SK-N-SH (cell line): ENCODE measurements at regions not wholly inside any gene's neighbourhood (a gene's known extent, or its start where the extent isn't known, plus 50 kb on each side); places are given as distances from the start of the nearest gene placed in this dataset.

Experiments used
- CTCF ChIA-PET: fragments of 300-600, 350-600 bp; formaldehyde crosslinking; extraction: SDS; loops from one replicate; lab custom pipeline; 2021; lab: Yijun Ruan, JAX
- POLR2A ChIA-PET: fragments of 350-600 bp; sonication (Branson Sonifier 250); formaldehyde crosslinking; extraction: SDS; loops from one replicate; lab custom pipeline; 2020; ENCODE audit warnings: antibody characterized with exemption, inconsistent platforms; lab: Yijun Ruan, JAX
- DNase-seq: peaks from one replicate; pipeline ENCODE4 v3.0.0; 2012
- H2AFZ ChIP-seq: fragments of 200-600 bp; sonication (generic); 2 replicates; pipeline ENCODE4 v1.8.1; 2016; ENCODE audit warnings: antibody characterized with exemption, mild to moderate bottlenecking, low read depth
- H3F3A ChIP-seq: fragments of 200-600 bp; sonication (generic); replicated peaks from 2 replicates; pipeline ENCODE3; 2016; ENCODE audit warnings: antibody characterized with exemption, mild to moderate bottlenecking; ENCODE audit not compliant: insufficient read depth
- H3K27ac ChIP-seq, 2 experiments: fragments of 200-500 bp in 1 of 2; fragments of 200-600 bp in 1 of 2; sonication (Bioruptor generic) in 1 of 2; sonication (generic), shearing (Covaris generic) in 1 of 2; 2 replicates each; pipeline versions ENCODE4 v1.5.1 to v1.6.1; 2014 to 2016; ENCODE audit warnings: low read depth in 2 of 2, inconsistent platforms in 1 of 2, low read length in 1 of 2, mild to moderate bottlenecking in 1 of 2, mixed read lengths in 1 of 2
- H3K27me3 ChIP-seq: fragments of 200-600 bp; sonication (generic), shearing (Covaris generic); 2 replicates; pipeline ENCODE4 v1.6.1; 2016; ENCODE audit warnings: mixed run types; ENCODE audit not compliant: insufficient read depth
- H3K36me3 ChIP-seq, 2 experiments: fragments of 200-500 bp in 1 of 2; fragments of 200-600 bp in 1 of 2; sonication (Bioruptor generic) in 1 of 2; sonication (generic) in 1 of 2; replicated peaks in 1 of 2; 2 replicates each; pipeline versions ENCODE3 to v1.5.1; 2014 to 2016; ENCODE audit warnings: low read length in 1 of 2, mild to moderate bottlenecking in 1 of 2; ENCODE audit not compliant: insufficient read depth in 2 of 2, control insufficient read depth in 1 of 2
- H3K4me1 ChIP-seq, 2 experiments: fragments of 200-500 bp in 1 of 2; fragments of 200-600 bp in 1 of 2; sonication (Bioruptor generic) in 1 of 2; sonication (generic), shearing (Covaris generic) in 1 of 2; 2 replicates each; pipeline versions ENCODE4 v1.5.1 to v1.6.1; 2014 to 2016; ENCODE audit warnings: low read depth in 1 of 2, low read length in 1 of 2, mixed run types in 1 of 2; ENCODE audit not compliant: insufficient read depth in 2 of 2, control insufficient read depth in 1 of 2
- H3K4me2 ChIP-seq: fragments of 200-600 bp; sonication (generic), shearing (Covaris generic); 2 replicates; pipeline ENCODE4 v1.6.1; 2017; ENCODE audit warnings: mixed run types
- H3K4me3 ChIP-seq, 2 experiments: fragments of 200-500 bp in 1 of 2; fragments of 200-600 bp in 1 of 2; sonication (Bioruptor generic) in 1 of 2; sonication (generic), shearing (Covaris generic) in 1 of 2; 2 replicates each; pipeline versions ENCODE4 v1.5.1 to v1.8.1; 2014 to 2016; ENCODE audit warnings: low read depth in 2 of 2, inconsistent platforms in 1 of 2, low read length in 1 of 2, mild to moderate bottlenecking in 1 of 2, mixed read lengths in 1 of 2, moderate library complexity in 1 of 2
- H3K79me2 ChIP-seq: fragments of 200-600 bp; sonication (generic); 2 replicates; pipeline ENCODE4 v1.8.1; 2017; ENCODE audit warnings: mild to moderate bottlenecking; ENCODE audit not compliant: insufficient read depth
- H3K9ac ChIP-seq: fragments of 200-600 bp; sonication (generic); 2 replicates; pipeline ENCODE4 v1.6.1; 2017; ENCODE audit warnings: mixed run types
- H3K9me2 ChIP-seq: fragments of 200-600 bp; sonication (generic); 2 replicates; pipeline ENCODE4 v1.6.1; 2017; ENCODE audit warnings: mixed run types
- H3K9me3 ChIP-seq: fragments of 200-600 bp; sonication (generic); 2 replicates; pipeline ENCODE4 v1.6.1; 2017; ENCODE audit warnings: mixed run types, mild to moderate bottlenecking, moderate library complexity
- H4K20me1 ChIP-seq: fragments of 200-600 bp; sonication (generic); 2 replicates; pipeline ENCODE4 v1.6.1; 2017; ENCODE audit warnings: mild to moderate bottlenecking, mixed run types; ENCODE audit not compliant: insufficient read depth
- CTCF ChIP-seq: fragments of 200-600 bp; sonication (generic); IDR thresholded peaks from 2 replicates; pipeline ENCODE4 v1.6.1; 2017; ENCODE audit warnings: antibody characterized with exemption, mild to moderate bottlenecking, moderate library complexity
- ELF1 ChIP-seq: IDR thresholded peaks from 2 replicates; pipeline ENCODE4 v1.4.0; 2012
- EP300 ChIP-seq, 2 experiments: IDR thresholded peaks; 2 replicates each; pipeline versions ENCODE4 v1.4.0 to v1.6.1; 2012; ENCODE audit warnings: borderline replicate concordance in 1 of 2, low read depth in 1 of 2, low read length in 1 of 2
- FOXJ3 ChIP-seq: sonication (generic); formaldehyde crosslinking; IDR thresholded peaks from 2 replicates; pipeline ENCODE4 v1.5.1; 2020; ENCODE audit warnings: mild to moderate bottlenecking, missing genetic modification reagents
- FOXM1 ChIP-seq: IDR thresholded peaks from 2 replicates; pipeline ENCODE4 v1.4.0; 2012; ENCODE audit warnings: low read depth, mild to moderate bottlenecking
- GABPA ChIP-seq: IDR thresholded peaks from 2 replicates; pipeline ENCODE4 v1.4.0; 2012; ENCODE audit warnings: low read depth, mild to moderate bottlenecking
- MXI1 ChIP-seq: IDR thresholded peaks from 2 replicates; pipeline ENCODE4 v1.6.1; 2012; ENCODE audit warnings: mild to moderate bottlenecking, low read depth, low read length, improper control_type of control experiment
- NFIC ChIP-seq: IDR thresholded peaks from 2 replicates; pipeline ENCODE4 v1.4.0; 2012; ENCODE audit warnings: borderline replicate concordance
- NRF1 ChIP-seq: IDR thresholded peaks from 2 replicates; pipeline ENCODE4 v1.6.1; 2012; ENCODE audit warnings: low read depth, mild to moderate bottlenecking, low read length
- RAD21 ChIP-seq: IDR thresholded peaks from 2 replicates; pipeline ENCODE4 v1.6.1; 2012; ENCODE audit warnings: mild to moderate bottlenecking, low read length
- SIN3A ChIP-seq: IDR thresholded peaks from 2 replicates; pipeline ENCODE4 v1.6.1; 2012; ENCODE audit warnings: low read depth, mild to moderate bottlenecking, low read length, moderate library complexity, borderline replicate concordance
- SMC3 ChIP-seq: IDR thresholded peaks from 2 replicates; pipeline ENCODE4 v1.6.1; 2012; ENCODE audit warnings: low read depth, low read length, improper control_type of control experiment
- TAF1 ChIP-seq: IDR thresholded peaks from 2 replicates; pipeline ENCODE4 v1.6.1; 2012; ENCODE audit warnings: low read depth, mild to moderate bottlenecking, low read length, moderate library complexity, borderline replicate concordance
- TEAD4 ChIP-seq: IDR thresholded peaks from 2 replicates; pipeline ENCODE4 v1.4.0; 2012; ENCODE audit warnings: mild to moderate bottlenecking, borderline replicate concordance; ENCODE audit not compliant: insufficient read depth
- WGBS: methylation state at CpG from one replicate; pipeline ENCODE4 v1.1.6; 2017; ENCODE audit warnings: low lambda C conversion rate; 5-methylcytosine and 5-hydroxymethylcytosine counted together
- TF ChIP-seq, protein P1 (sequence below): IDR thresholded peaks from 2 replicates; pipeline ENCODE4 v1.4.0; 2012; ENCODE audit warnings: low read depth, borderline replicate concordance
- TF ChIP-seq, protein P2 (sequence below): IDR thresholded peaks from 2 replicates; pipeline ENCODE4 v1.4.0; 2012; ENCODE audit warnings: low read depth
- TF ChIP-seq, protein P3 (sequence below): fragments of 150-350 bp; IDR thresholded peaks from 2 replicates; pipeline ENCODE4 v1.6.1; 2016; ENCODE audit warnings: mild to moderate bottlenecking, low read depth, low read length

DNA sequence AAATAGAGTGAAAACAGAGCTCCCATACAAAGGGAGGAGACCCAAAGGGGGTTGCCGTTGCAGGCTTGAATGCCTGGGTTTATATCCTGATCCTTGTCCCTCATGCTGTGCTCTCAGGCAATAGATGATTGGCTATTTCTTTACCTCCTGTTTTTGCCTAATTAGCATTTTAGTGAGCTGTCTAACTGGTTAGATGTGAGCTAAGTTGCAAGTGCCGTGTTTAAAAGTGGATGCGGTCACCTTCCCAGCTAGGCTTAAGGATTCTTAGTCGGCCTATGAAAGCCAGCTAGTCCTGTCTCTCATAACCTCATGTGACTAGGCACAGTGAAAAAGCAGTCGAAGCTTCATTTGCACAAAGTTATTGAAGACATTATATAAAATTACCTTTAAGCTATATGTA is 356.7 kb upstream of the TMPRSS15 start:
- no peaks in the 10 kb centered on the region for H3K9me2 ChIP-seq
- POLR2A ChIA-PET = no interaction called here
- no peaks in the 10 kb centered on the region for H3K9me3 ChIP-seq
- WGBS = 25% methylated on average over 5 of the region's 5 CpGs
- no peaks in the 10 kb centered on the region for H3K4me1 ChIP-seq
- TF ChIP-seq MXI1 = no peak
- TF ChIP-seq GABPA = no peak
- TF ChIP-seq CTCF = no peak
- no peak for TF ChIP-seq FOXJ3 (CRISPR knock-in tag)
- TF ChIP-seq RAD21 = no peak
- TF ChIP-seq ELF1 = no peak
- TF ChIP-seq, protein P1, sequence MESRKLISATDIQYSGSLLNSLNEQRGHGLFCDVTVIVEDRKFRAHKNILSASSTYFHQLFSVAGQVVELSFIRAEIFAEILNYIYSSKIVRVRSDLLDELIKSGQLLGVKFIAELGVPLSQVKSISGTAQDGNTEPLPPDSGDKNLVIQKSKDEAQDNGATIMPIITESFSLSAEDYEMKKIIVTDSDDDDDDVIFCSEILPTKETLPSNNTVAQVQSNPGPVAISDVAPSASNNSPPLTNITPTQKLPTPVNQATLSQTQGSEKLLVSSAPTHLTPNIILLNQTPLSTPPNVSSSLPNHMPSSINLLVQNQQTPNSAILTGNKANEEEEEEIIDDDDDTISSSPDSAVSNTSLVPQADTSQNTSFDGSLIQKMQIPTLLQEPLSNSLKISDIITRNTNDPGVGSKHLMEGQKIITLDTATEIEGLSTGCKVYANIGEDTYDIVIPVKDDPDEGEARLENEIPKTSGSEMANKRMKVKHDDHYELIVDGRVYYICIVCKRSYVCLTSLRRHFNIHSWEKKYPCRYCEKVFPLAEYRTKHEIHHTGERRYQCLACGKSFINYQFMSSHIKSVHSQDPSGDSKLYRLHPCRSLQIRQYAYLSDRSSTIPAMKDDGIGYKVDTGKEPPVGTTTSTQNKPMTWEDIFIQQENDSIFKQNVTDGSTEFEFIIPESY = no peak
- no peak for TF ChIP-seq SMC3
- TF ChIP-seq, protein P2, sequence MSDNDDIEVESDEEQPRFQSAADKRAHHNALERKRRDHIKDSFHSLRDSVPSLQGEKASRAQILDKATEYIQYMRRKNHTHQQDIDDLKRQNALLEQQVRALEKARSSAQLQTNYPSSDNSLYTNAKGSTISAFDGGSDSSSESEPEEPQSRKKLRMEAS = no peak
- no peak for TF ChIP-seq NFIC
- TF ChIP-seq EP300 (IDR thresholded peaks at IDR 0.05; ENCODE audit: borderline replicate concordance in 1 of 2, low read depth in 1 of 2, low read length in 1 of 2) = no peak
- no peak for TF ChIP-seq TEAD4
- TF ChIP-seq, protein P3, sequence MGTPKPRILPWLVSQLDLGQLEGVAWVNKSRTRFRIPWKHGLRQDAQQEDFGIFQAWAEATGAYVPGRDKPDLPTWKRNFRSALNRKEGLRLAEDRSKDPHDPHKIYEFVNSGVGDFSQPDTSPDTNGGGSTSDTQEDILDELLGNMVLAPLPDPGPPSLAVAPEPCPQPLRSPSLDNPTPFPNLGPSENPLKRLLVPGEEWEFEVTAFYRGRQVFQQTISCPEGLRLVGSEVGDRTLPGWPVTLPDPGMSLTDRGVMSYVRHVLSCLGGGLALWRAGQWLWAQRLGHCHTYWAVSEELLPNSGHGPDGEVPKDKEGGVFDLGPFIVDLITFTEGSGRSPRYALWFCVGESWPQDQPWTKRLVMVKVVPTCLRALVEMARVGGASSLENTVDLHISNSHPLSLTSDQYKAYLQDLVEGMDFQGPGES = no peak
- no peak for TF ChIP-seq FOXM1
- no peak for TF ChIP-seq TAF1
- no peak for TF ChIP-seq SIN3A
- no peak for TF ChIP-seq NRF1
- H3K27me3 ChIP-seq = no peaks in the 10 kb centered on the region
- H2AFZ ChIP-seq = no peak overlapping the region
- no peaks in the 10 kb centered on the region for H3F3A ChIP-seq
- no peak overlapping the region for H3K4me3 ChIP-seq
- CTCF ChIA-PET = no interaction called here
- no peaks in the 10 kb centered on the region for H4K20me1 ChIP-seq
- no peaks in the 10 kb centered on the region for H3K79me2 ChIP-seq
- H3K27ac ChIP-seq = no peak overlapping the region
- H3K9ac ChIP-seq = no peak overlapping the region
- no peak overlapping the region for H3K4me2 ChIP-seq
- DNase-seq = no peak
- no peaks in the 10 kb centered on the region for H3K36me3 ChIP-seq
